Pulmonary artery endothelial cell (primary cell): ENCODE measurements at regions not wholly inside any gene's neighbourhood (a gene's known extent, or its start where the extent isn't known, plus 50 kb on each side); places are given as distances from the start of the nearest gene placed in this dataset.

Experiments
- DNase-seq: peaks from one replicate; pipeline ENCODE4 v3.0.0-alpha.2; 2011; ENCODE audit warnings: low read depth, low spot score

DNA sequence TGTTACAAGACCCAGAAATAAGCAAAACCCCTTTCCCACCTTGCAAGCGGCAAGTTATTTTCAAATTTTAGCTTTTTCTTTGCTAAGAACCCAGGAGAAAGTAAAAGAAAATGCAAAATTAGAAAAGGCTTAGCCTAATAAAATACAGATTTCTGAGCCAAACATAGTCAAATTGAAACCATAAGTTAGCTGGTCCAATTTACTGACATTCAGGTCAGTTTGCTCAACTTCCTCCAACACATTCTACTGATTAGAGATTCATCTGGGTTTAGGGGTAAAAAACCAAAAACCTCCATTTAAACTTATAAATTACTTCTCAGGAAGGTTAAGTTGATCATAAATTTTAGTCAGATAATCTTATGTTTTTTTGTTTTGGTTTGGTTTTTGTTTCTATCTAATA is 701.8 kb upstream of the CXADR start:
- DNase-seq: no peak

DNA sequence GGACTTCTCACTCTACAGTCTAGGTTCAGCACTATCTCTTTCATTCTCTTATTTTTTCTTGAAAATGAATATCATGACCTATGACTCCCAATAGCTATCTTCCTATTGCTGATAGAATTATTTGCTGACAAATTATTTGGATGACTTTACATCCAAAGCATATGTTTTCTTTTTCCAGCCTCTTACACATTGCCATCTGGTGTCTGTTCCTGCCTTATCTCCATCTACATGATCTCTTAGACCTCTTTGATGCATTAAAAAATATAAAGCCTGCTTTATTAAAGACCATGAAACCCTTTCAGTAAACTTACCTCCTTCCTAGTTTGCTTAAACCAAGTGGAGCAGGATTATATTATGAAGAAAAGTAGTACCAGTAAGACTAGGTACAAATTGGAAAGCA is 700.9 kb upstream of the CXADR start:
- no peak for DNase-seq

DNA sequence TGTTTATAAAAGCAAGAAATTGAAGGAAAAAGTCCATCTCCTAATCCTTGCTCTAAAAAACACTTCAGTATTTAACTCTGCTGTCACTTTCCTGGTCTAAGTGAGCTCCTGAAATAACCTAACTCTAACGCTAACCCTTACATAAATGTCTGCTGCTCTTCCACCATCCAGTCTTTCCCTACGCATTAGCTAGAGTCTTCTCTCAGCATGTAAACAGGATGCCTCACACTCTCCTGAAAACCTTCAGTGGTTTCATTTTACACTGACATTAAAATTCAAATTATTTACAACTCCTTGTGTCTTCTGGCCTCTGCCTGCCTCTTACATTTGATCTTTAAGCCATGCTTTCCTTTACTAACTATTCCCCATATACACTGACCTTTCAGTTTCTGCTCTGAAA is 697.6 kb upstream of the CXADR start:
- DNase-seq: no peak

DNA sequence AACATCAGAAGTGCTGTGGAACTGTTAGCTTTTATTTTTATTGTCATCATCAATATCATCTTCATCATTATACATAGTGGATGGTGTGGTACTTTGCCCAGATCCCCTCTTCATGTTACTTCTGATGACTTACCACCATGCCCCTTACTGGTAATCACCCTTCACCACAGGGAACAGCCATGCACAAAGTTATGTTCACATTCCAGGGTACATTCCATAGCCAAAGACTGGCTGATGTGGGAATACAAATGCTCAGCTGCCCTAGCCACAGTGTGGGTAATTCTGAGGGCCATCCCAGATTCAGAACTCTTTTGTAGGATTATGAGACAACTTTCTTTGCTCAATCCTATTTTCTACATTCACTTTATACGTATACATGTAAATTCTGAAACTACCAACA is 691.3 kb upstream of the CXADR start:
- no peak for DNase-seq

DNA sequence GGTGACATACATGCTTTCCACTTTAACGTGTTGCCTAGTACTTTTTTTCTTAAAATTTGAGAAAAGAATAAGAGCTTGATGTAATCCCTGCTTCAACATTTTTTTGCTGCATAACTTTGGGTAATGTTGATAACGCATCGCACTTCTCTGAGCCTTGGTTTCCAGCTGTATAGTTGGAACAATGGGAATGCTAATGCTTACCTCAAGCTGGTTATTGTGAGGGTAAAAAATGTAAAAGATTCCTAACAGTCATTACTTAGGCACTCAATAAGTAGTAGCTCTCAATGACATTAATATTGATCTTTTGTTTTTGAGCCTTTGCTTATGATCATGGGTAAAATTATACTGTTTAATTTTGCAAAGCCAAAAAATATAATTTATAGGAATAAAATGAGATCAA is 683.3 kb upstream of the CXADR start:
- no peak for DNase-seq

DNA sequence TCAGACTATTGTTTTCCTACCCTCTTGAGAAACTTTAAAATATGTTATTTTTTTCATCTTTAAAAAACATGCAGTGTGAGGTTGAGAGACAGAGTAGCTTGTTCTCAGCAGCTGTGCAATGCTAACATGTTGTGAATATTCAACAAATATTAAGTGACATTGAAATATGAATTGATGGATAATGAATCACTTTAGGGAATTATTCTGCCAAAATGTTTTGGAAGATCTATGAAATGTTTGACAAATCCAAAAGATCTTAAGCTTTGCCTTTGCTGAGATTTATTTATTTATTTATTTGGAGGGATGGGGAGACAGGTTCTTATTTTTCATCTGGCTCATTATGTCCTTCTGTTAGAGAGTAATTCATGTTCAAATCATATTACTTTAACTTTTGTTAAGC is 680.1 kb upstream of the CXADR start:
- no peak for DNase-seq

DNA sequence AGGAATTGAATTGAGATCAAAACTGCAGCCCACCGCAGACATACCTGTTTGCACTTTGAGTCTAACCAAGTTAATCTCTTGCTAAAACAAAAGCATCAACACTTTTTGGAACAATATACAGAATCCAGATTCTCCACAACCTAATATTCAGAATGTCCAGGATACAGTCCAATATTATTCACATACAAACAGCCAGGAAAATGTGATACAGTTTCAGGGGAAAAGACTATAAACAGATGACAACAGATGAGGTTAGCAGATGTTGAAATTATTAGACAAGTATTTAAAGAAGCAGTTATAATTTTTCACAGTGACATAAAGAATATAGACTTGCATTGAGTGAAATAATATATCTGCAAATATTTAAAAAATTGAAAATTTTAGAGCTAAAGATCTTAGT is 678.1 kb upstream of the CXADR start:
- no peak for DNase-seq

DNA sequence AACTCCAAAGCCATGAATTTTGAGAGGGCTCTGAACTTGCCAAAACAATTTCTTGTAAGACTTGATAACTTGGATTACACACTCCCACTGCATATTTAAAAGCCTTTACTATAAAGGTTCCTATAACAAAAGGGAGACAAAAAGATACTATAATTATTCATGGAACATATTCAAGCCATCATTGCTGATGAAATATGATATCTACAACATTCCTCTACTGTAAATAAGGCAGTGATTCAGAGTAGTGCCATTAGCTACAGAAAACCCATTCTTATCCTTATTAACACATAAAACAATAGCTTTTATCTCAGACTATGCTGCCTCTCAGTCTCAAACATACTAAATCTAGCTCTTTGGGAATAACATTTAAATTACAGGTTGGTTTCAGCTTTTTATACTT is 675.5 kb upstream of the CXADR start:
- DNase-seq: no peak

DNA sequence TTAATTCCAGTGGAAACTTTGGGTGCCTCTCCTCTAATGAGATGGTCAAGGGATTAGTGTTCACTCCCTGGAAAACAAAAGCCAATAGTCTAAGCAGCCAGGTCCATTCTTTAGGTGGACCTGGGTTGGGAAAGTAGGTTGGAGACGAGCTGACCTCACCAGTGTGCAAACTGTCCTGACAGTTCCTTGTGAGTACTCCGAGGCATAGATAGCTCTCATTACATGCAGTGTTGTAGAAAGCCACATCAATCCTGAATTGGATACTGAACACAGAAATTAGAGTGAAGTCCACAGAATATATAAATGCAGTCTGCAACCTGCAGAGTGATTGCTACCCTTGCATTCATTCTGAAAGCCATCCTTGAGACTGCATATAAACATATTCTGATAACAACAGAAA is 675.1 kb upstream of the CXADR start:
- no peak for DNase-seq

DNA sequence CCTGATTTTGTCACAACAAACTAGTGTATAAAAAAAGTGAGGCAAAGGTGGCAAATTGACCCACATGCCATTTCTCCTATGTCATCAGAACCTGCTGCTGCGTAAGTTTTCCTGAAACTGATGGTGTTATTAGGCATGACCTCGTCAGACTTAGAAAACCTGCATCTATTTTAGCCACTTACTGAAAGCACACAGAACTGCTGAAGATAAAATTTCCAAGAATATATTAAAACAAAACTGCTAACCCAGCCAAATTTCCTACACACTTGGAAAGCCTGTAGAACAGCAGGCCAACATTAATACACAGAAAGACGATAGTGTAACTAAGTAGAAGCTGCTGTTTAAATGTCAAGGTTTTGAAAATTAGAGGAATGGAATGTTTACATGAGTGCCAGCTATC is 674.5 kb upstream of the CXADR start:
- DNase-seq: no peak

DNA sequence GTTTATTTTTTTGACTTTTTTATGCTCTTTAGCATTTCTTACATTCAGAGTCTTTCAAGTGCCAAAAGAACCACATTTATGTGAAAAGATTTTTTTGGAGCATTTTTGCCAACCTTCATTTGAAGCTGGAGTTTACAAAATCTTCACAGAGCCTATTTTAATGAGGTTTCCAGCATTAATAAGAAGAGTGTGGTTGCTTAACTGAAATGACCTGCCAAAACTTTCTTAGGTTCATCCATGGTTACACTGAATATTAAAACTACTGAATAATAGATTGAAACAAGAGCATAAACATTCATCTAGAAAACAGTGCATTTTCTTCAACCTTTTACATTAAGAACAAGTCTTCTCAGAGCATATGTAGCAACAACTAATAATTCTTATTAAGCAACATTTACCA is 672.3 kb upstream of the CXADR start:
- no peak for DNase-seq

DNA sequence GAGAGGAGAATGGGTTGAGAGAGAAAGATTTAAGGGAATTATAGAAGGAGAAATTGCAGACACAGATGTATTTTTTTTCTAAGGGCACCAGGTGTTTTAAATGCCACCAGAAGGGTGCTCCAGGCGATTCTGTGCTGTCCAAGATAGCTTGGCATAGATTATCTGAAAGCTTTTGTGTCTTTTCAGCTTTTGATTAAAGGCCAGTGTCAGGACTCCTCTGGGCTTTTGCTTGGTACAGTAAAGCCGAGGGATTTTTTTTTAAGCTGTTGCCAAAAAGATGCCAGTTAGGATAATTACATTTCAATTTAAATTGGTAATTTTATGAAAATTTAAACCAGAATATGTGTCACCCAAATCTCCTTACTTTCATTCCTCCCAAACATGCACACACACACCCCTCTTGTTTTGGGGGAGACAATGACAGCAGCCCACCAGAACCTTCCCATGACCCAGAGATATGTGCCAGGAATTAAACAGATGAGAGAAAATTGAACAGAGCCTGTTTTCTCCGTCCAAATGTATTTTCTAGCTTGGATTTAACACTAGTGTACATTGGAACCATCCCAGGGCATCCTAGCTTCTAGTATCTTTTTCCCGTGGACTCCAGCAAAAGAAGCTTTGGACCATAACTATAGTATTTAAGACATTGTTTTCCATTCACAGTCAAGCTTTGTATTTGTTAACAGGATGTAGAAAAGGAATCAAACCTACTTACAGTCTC is 670.7 kb upstream of the CXADR start:
- DNase-seq: no peak

DNA sequence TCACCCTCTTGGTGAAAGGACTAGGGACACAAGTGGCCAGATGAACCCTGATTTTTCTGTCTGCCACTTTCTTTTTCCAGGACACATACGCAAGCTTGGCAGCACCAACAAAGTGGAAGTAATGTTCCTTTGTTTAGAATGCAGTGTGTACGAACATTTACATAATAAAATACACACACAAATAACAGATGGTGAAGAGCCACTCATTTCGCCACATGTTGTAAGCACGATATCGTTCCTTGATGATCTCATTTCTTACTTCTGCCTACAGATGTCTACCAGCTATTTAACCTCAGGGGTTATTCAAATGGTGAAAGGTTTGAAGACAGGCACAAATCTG is 670.2 kb upstream of the CXADR start:
- DNase-seq: no peak

DNA sequence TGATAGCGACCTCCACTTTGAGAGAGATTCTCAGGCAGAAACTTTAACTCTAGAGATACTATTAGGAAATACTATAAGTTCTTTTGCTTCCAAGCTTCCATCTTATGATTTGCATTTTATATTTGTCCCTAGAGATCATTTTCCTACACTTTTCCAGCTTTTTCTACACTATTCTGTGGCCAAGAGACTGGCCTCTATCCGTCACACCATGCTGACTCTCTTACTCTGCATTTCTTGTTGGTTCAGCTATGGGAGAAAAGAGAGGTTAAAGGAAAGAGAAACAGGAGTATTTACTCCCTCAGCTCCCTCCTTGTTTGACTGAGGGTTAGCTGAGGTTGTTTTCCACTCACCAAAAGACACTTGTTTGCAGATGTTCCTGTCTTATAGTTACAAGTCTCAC is 665.6 kb upstream of the CXADR start:
- DNase-seq: no peak

DNA sequence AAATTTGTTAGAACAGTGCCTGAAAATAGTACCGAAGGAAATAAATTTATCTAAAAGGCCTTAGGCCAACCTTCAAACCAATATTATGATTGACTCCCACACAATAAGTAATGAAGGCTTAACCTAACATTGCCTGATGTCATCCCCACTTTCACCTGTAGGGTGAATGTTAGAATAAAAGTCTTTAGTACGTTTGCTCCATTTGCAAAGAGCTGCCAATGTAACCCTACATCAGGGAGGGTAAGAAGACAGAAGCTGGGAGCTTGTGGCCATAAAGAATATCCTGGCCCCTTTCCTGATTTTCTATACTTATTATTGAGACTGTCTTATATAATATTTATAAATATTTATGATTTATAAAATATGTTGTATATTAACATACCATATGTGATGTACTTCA is 661.8 kb upstream of the CXADR start:
- DNase-seq: no peak

DNA sequence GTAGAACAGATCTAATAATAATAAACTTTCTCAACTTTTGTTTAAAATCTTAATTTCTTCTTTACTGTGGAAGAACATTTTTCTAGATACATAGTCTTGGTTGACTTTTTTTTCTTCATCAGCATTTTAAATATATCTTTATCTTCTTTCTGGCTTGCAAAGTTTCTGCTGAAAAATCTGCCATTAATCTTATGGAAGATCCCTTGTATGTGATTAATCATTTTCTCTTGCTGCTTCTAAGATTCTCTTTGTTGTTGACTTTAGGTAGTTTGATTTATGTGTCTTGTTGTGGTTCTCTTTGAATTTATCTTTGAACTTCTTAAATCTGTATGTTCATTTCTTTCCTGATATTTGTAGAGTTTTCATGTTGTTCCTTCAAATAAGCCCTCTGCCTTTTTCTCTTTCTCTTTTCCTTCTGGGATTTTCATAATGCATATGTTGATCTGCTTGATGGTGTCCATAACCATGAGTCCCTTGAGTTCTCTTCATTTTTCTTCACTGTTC is 657.6 kb upstream of the CXADR start:
- no peak for DNase-seq

DNA sequence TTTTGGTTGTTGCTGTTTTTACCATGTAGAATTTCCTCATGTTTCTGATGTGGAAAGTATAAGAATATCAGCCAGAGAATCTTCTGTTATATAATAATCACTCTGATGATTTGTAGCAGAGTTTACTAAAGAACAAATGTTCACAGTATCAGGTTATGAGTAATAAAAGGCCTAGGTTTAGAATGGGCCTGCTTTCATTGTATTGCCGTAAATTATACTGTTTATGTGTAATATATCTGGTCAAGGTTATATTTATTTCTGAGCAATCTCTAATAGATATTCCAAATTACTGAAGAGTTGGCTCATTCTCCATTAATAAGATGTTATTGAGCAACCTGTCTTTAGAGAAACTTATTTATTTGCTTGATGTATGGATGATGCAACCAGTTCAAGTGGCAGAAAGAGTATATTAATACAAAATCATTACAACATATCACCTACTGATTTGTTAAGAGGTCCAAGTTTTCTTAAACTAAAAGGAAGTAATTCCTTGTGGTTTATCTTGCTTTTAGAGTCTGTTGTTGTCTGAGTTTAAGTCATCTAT is 649.4 kb upstream of the CXADR start:
- no peak for DNase-seq

DNA sequence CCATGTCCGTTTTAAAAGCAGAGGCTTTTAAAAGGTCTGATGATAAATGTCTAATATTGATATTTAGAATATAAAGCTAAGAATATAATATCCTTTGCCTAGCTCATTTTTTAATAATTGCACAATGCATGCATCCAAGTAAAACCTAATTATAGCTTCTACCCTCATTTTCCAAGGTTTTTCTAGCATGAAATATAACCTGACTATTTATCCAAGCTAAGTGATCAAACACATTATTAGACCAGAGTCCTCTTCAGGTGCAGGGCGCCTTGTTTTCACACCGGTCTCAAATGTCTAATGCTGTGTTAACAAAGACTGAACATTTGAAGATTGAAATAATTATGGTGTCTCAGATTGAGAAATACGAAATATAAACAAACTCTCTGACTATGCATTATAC is 648.9 kb upstream of the CXADR start:
- no peak for DNase-seq

DNA sequence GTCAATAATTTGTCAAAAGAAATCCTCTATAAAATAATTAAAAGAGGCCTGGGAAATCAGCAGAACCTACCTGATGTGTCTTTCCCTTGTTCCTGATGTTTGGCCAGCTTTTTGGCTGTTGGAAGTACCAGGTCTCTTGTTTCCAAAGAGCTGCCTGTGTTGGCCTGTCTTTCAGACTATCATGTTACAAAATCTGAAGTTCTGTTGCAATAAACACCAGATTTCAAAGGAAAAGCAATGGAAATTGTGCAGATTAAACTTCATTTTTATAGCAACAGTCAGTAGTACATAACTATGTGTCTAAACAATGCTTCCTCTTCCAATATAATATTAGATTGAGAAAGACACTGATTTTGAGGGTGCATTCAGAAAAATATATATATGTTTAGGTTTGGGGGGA is 647.2 kb upstream of the CXADR start:
- DNase-seq: no peak

DNA sequence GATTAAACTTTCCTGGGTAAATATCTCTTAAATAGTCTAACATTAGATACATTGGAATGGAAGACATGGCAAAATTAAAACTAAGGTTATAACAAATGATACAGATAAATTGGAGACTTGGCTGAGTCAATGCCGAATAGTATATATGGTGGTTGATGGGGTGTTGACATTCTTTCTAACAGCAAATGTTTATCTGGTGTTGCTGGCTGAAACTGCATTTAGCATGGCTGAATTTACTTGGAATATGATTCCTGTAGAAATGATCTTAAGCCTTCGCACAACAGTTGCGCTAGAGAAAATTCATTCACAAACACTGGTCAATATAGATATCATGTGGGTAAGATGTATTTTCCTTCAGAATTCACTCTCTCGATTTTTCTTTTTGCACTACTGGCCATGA is 646.0 kb upstream of the CXADR start:
- DNase-seq: no peak

DNA sequence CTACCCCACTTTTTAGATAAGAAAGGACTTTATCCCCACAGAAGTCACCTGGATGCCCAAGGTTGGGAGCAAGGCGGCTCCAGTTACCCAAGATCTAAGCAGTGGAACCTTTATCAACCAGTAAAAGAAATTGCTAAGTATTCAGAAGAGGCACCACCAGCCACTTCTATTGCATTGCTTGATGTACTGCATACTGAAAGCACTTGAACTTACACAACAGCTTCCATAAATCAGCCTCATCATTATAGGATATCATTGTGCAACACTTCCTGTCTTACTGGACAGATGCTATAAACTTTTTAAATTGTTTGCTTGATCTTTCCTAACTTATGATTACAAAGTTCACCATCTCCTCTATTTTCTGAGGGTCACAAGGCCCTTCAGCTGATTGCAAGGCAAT is 642.7 kb upstream of the CXADR start:
- DNase-seq: no peak

DNA sequence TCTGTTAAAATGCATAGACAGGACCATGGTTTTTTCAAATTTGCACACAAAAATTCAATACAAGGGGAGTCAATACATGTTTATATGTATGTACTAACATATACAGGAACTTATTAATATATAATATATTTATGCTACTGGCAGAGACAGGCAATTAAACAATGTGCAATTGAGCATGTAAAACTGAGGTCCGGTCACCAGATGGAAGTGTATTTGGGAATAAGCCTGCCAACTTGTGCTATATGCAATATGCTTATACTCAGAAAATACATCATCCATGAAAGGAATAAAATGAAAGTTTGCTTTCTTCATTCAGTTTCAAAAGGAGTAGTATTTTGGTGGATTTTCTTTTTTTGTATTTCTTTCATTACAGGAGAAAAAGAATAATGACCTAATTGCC is 640.2 kb upstream of the CXADR start:
- no peak for DNase-seq

DNA sequence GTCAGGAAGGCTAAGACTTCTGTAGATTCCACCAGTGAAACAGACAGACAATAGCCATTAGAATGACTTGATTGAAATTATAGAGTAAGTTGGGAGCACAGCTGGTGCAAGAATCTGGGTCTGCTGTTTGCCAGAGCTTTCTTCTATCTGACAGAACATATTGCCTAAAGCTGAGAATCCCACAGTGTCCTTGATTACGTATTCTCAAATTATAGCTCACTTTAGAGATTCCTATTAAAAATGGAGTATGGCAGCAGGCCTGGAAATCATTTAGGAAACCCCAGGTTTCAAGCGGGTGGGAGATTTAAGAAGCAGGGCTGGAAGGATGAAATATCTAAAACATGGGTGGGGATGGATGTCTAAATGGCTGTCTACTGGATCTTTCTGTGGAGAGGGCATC is 639.7 kb upstream of the CXADR start:
- no peak for DNase-seq

DNA sequence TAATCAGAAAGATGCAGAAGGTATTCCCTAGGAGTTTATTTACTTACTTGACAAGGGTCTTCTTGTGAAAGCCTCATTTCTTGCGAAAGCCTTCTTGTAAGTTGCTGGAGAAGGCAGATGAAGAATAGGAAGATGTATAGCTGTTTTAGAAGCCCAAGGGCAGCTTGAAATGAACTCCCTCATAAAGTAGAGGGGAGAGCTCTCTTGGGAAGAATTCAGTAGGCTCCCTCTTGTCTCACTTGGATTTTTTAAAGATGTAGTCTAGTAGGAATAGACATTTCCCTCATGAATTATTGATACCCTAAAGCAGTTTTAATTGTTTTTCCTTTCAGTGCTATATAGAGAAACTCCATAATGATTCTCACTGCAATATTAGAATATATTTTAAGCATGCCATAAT is 639.2 kb upstream of the CXADR start:
- no peak for DNase-seq
